HG03025 (cell line): ENCODE measurements at regions not wholly inside any gene's neighbourhood (a gene's known extent, or its start where the extent isn't known, plus 50 kb on each side); places are given as distances from the start of the nearest gene placed in this dataset.
"Not testable (repeated sequence)": the region's sequence is repeated elsewhere in the genome, so short reads cannot be mapped to it uniquely, and the experiment has no call there.

Experiments
- ATAC-seq: cut with Tn5 transposase; IDR thresholded peaks from one replicate; pipeline ENCODE4 v1.9.1; 2021; ENCODE audit warnings: mild to moderate bottlenecking, moderate library complexity; ENCODE audit not compliant: unreplicated experiment, low FRiP score

- ATAC-seq, result no peak
Observed at GRCh38 chr10:62935022-62935421, 118.9 kb upstream of the EGR2 start.

- no peak for ATAC-seq
Observed at GRCh38 chr10:62934258-62934657, 118.1 kb upstream of the EGR2 start.

- not testable (repeated sequence) for ATAC-seq
Observed at GRCh38 chr10:62928763-62929162, 112.6 kb upstream of the EGR2 start.

GRCh38 chr10:62926407-62926806 is 110.2 kb upstream of the EGR2 start:
- no peak for ATAC-seq

GRCh38 chr10:62924344-62924748 is 108.2 kb upstream of the EGR2 start:
- no peak for ATAC-seq

GRCh38 chr10:62919776-62920175 is 103.6 kb upstream of the EGR2 start:
- no peak for ATAC-seq

- ATAC-seq, result no peak
Observed at GRCh38 chr10:62917475-62918238, 101.5 kb upstream of the EGR2 start.

- no peak for ATAC-seq
Observed at GRCh38 chr10:62916141-62916603, 100.0 kb upstream of the EGR2 start.

- ATAC-seq, result no peak
Observed at GRCh38 chr10:62915158-62915557, 99.0 kb upstream of the EGR2 start.

GRCh38 chr10:62912086-62912485 is 95.9 kb upstream of the EGR2 start:
- ATAC-seq, result no peak

- ATAC-seq, result no peak
Observed at GRCh38 chr10:62911210-62911963, 95.2 kb upstream of the EGR2 start.

GRCh38 chr10:62907470-62908212 is 91.5 kb upstream of the EGR2 start:
- peak; percentile 77 for ATAC-seq

GRCh38 chr10:62904281-62904875 is 88.2 kb upstream of the EGR2 start:
- no peak for ATAC-seq

- no peak for ATAC-seq
Observed at GRCh38 chr10:62903828-62904227, 87.7 kb upstream of the EGR2 start.

GRCh38 chr10:62900829-62901571 is 84.8 kb upstream of the EGR2 start:
- no peak for ATAC-seq

GRCh38 chr10:62899311-62899710 is 83.1 kb upstream of the EGR2 start:
- ATAC-seq, result no peak

GRCh38 chr10:62895063-62895462 is 78.9 kb upstream of the EGR2 start:
- no peak for ATAC-seq

- ATAC-seq, result no peak
Observed at GRCh38 chr10:62894156-62894555, 78.0 kb upstream of the EGR2 start.

GRCh38 chr10:62893036-62893435 is 76.9 kb upstream of the EGR2 start:
- ATAC-seq, result no peak

- no peak for ATAC-seq
Observed at GRCh38 chr10:62890395-62890794, 74.2 kb upstream of the EGR2 start.
